Uterus (tissue), 3 donors: ENCODE measurements at regions not wholly inside any gene's neighbourhood (a gene's known extent, or its start where the extent isn't known, plus 50 kb on each side); places are given as distances from the start of the nearest gene placed in this dataset.
"Not testable (repeated sequence)": the region's sequence is repeated elsewhere in the genome, so short reads cannot be mapped to it uniquely, and the experiment has no call there.

Experiments
- DNase-seq, 2 donors: peaks; one replicate each; pipeline ENCODE4 v3.0.0-alpha.2; 2019 to 2020
- H3K27ac ChIP-seq, 2 donors: fragments of 200-600 bp; sonication (generic); 1 replicate in 1 of 2; 2 replicates in 1 of 2; pipeline ENCODE4 v1.5.1; 2016 to 2018
- H3K27me3 ChIP-seq, 2 donors: fragments of 200-600 bp; sonication (generic); one replicate each; pipeline ENCODE4 v1.5.1; 2018 to 2019; ENCODE audit warnings: control low read depth in 1 of 2
- H3K36me3 ChIP-seq, 2 donors: fragments of 200-600 bp; sonication (generic); one replicate each; pipeline ENCODE4 v1.5.1; 2019; ENCODE audit warnings: control low read depth in 1 of 2
- H3K4me1 ChIP-seq, 2 donors: fragments of 200-600 bp; sonication (generic); one replicate each; pipeline ENCODE4 v1.5.1; 2018 to 2019; ENCODE audit warnings: control low read depth in 1 of 2
- H3K4me3 ChIP-seq, 2 donors: fragments of 200-600 bp; sonication (generic); 1 replicate in 1 of 2; 2 replicates in 1 of 2; pipeline ENCODE4 v1.5.1; 2018 to 2019; ENCODE audit warnings: mild to moderate bottlenecking in 1 of 2
- H3K9me3 ChIP-seq, 2 donors: fragments of 200-600 bp; sonication (generic); one replicate each; pipeline ENCODE4 v1.5.1; 2019; ENCODE audit warnings: control low read depth in 1 of 2
- CTCF ChIP-seq, 4 experiments: fragments of 200-600 bp in 2 of 4; fragments of 450-650 bp in 2 of 4; sonication (generic) in 2 of 4; IDR thresholded peaks; one replicate each; pipeline ENCODE4 v1.5.1; 2016 to 2019; ENCODE audit warnings: antibody characterized with exemption in 4 of 4, mild to moderate bottlenecking in 2 of 4, moderate library complexity in 1 of 4
- POLR2A ChIP-seq, 2 donors: fragments of 450-650 bp; IDR thresholded peaks; one replicate each; pipeline ENCODE4 v1.6.1; 2016; ENCODE audit warnings: antibody characterized with exemption in 2 of 2, mild to moderate bottlenecking in 1 of 2, moderate library complexity in 1 of 2
- intact Hi-C: fragments of 100-400 bp; cut with DNase I; formaldehyde crosslinking; loops from one replicate; pipeline ENCODE4 v1.15.1; 2023; ENCODE audit warnings: low total_unique reads
- donor health status: DM: yes; HTN: yes; CAD: no.

- no peak for DNase-seq
- H3K4me1 ChIP-seq: no peaks in the 10 kb centered on the region
- no peak overlapping the region for H3K27ac ChIP-seq
- intact Hi-C loops: no loop called here
- no peak overlapping the region for H3K4me3 ChIP-seq
- no peaks in the 10 kb centered on the region for H3K27me3 ChIP-seq
- H3K36me3 ChIP-seq: no peaks in the 10 kb centered on the region
- TF ChIP-seq CTCF (IDR thresholded peaks at IDR 0.05) (no peak), POLR2A (IDR thresholded peaks at IDR 0.05) (no peak)
- no peaks in the 10 kb centered on the region for H3K9me3 ChIP-seq
Observed at GRCh38 chrX:26789751-26790150, 573.8 kb downstream of the MAGEB5 start.

- no peak for DNase-seq
- intact Hi-C loops: no loop called here
- Histone ChIP-seq H3K36me3 (no peaks in the 10 kb centered on the region), H3K27ac (no peak overlapping the region), H3K4me1 (no peaks in the 10 kb centered on the region), H3K4me3 (no peak overlapping the region), H3K9me3 (no peaks in the 10 kb centered on the region), H3K27me3 (no peaks in the 10 kb centered on the region)
- TF ChIP-seq POLR2A (IDR thresholded peaks at IDR 0.05): no peak
- no peak for TF ChIP-seq CTCF (IDR thresholded peaks at IDR 0.05)
Observed at GRCh38 chrX:26788402-26788998, 572.5 kb downstream of the MAGEB5 start.

- no peak for DNase-seq
- no peak overlapping the region for H3K4me3 ChIP-seq
- TF ChIP-seq POLR2A (IDR thresholded peaks at IDR 0.05) (no peak), CTCF (IDR thresholded peaks at IDR 0.05) (peak in 2 of 4 experiments; percentile 15 to 16)
- H3K9me3 ChIP-seq: no peaks in the 10 kb centered on the region
- H3K36me3 ChIP-seq: no peaks in the 10 kb centered on the region
- H3K4me1 ChIP-seq: no peaks in the 10 kb centered on the region
- intact Hi-C loops: no loop called here
- no peaks in the 10 kb centered on the region for H3K27me3 ChIP-seq
- H3K27ac ChIP-seq: no peak overlapping the region
Observed at GRCh38 chrX:26783512-26784225, 567.7 kb downstream of the MAGEB5 start.

- Histone ChIP-seq H3K9me3 (no peaks in the 10 kb centered on the region), H3K4me1 (no peaks in the 10 kb centered on the region), H3K4me3 (no peak overlapping the region), H3K36me3 (no peaks in the 10 kb centered on the region), H3K27me3 (no peaks in the 10 kb centered on the region), H3K27ac (no peak overlapping the region)
- no peak for DNase-seq
- TF ChIP-seq POLR2A (IDR thresholded peaks at IDR 0.05) (no peak), CTCF (IDR thresholded peaks at IDR 0.05) (no peak)
- intact Hi-C loops: no loop called here
Observed at GRCh38 chrX:26778320-26778888, 562.4 kb downstream of the MAGEB5 start.

GRCh38 chrX:26762253-26762652 lies 546.3 kb downstream of the MAGEB5 start:
- no peak for DNase-seq
- Histone ChIP-seq H3K4me1 (no peaks in the 10 kb centered on the region), H3K9me3 (no peaks in the 10 kb centered on the region), H3K27me3 (peaks cover 0 to 8% of the 10 kb centered on the region in 2 donors), H3K36me3 (no peaks in the 10 kb centered on the region), H3K27ac (no peak overlapping the region), H3K4me3 (no peak overlapping the region)
- intact Hi-C loops: no loop called here
- no peak for TF ChIP-seq CTCF (IDR thresholded peaks at IDR 0.05)
- no peak for TF ChIP-seq POLR2A (IDR thresholded peaks at IDR 0.05)

- H3K4me1 ChIP-seq, H3K36me3 ChIP-seq, DNase-seq, H3K9me3 ChIP-seq, H3K27me3 ChIP-seq, H3K27ac ChIP-seq, H3K4me3 ChIP-seq, intact Hi-C loops: not testable (repeated sequence)
Observed at GRCh38 chrX:26755760-26756159, 539.8 kb downstream of the MAGEB5 start.
